ENCODE measurements at regions not wholly inside any gene's neighbourhood (a gene's known extent, or its start where the extent isn't known, plus 50 kb on each side); places are given as distances from the start of the nearest gene placed in this dataset.

DNA sequence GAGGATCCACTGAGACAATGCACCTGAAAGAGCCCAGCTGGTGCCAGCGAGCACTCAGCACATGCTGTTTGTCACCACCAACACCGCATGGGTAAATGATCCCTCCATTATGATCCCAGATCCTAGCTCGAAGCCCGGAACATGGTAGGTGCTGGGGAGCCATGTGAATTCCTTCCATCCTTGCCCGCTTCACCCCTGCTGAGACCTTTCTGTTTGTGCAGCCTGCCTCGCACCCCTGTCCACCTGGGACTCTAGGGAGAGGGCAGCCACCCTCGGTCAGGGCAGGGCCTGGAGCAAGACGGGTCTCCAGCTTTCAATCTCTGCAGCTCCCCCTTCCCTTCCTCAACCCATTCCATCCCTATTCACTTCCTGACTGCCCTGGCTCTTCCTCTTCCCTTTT, 116.2 kb upstream of the ALX4 start:
- Histone ChIP-seq H3K9me3 (ENCODE audit: control insufficient read depth in 1 of 2, insufficient read depth in 1 of 2, low read depth in 1 of 2, low read length in 2 of 2) (no peaks in the 10 kb centered on the region), H3K9me2 (ENCODE audit: insufficient read depth) (no peaks in the 10 kb centered on the region), H3K36me3 (ENCODE audit: control insufficient read depth in 1 of 2, insufficient read depth in 2 of 2, low read length in 2 of 2) (no peaks in the 10 kb centered on the region), H3K4me1 (ENCODE audit: control insufficient read depth in 1 of 2, insufficient read depth in 2 of 2, low read length in 2 of 2) (no peaks in the 10 kb centered on the region), H3K4me2 (ENCODE audit: low read length) (no peak overlapping the region), H2AFZ (ENCODE audit: low read depth, low read length, poor library complexity, severe bottlenecking) (no peak overlapping the region), H3K27ac (ENCODE audit: low read depth, low read length) (no peak overlapping the region), H3K27me3 (ENCODE audit: insufficient read depth, low read length) (peaks cover 18% of the 10 kb centered on the region; the same call in 1 of the 2 replicates), H4K20me1 (ENCODE audit: insufficient read depth) (no peaks in the 10 kb centered on the region), H3K9ac (ENCODE audit: low read length) (no peak overlapping the region), H3K4me3 (replicated peaks in 1 of 2; ENCODE audit: low read depth in 1 of 2, low read length in 2 of 2) (no peak overlapping the region), H3K79me2 (ENCODE audit: insufficient read depth, low read length) (no peaks in the 10 kb centered on the region)
- ChIA-PET CTCF (interaction anchor here (1.6 kb wide), 1 partner anchor 15 kb away, joined by 5 read pairs; no protein-coding TSS in a partner anchor), RAD21 (ENCODE audit: low non-redundant PET in 1 of 2, low total read pairs in 2 of 2, uncharacterized antibody in 2 of 2, unreplicated experiment in 2 of 2) (no interaction called here), POLR2A (no interaction called here)
- DNase-seq (ENCODE audit: low read depth, low spot score) = no peak
- no peak for ATAC-seq
- intact Hi-C loops (cut with micrococcal nuclease) = no loop called here
- BruUV-seq (replicated peaks) = no TSS peak
- TF ChIP-seq ZNF274 (IDR thresholded peaks at IDR 0.05; ENCODE audit: low read depth, low read length) (no peak), EZH2phosphoT487 (IDR thresholded peaks at IDR 0.05; ENCODE audit: borderline replicate concordance) (no peak), POLR2AphosphoS5 (IDR thresholded peaks at IDR 0.05; ENCODE audit: low read depth, low read length) (no peak)
- TF ChIP-seq, protein P1, sequence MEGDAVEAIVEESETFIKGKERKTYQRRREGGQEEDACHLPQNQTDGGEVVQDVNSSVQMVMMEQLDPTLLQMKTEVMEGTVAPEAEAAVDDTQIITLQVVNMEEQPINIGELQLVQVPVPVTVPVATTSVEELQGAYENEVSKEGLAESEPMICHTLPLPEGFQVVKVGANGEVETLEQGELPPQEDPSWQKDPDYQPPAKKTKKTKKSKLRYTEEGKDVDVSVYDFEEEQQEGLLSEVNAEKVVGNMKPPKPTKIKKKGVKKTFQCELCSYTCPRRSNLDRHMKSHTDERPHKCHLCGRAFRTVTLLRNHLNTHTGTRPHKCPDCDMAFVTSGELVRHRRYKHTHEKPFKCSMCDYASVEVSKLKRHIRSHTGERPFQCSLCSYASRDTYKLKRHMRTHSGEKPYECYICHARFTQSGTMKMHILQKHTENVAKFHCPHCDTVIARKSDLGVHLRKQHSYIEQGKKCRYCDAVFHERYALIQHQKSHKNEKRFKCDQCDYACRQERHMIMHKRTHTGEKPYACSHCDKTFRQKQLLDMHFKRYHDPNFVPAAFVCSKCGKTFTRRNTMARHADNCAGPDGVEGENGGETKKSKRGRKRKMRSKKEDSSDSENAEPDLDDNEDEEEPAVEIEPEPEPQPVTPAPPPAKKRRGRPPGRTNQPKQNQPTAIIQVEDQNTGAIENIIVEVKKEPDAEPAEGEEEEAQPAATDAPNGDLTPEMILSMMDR (IDR thresholded peaks at IDR 0.05 in 2 of 3, conservative IDR thresholded peaks at IDR 0.05 in 1 of 3; ENCODE audit: borderline replicate concordance in 1 of 3, insufficient read depth in 1 of 3, low read depth in 2 of 3, low read length in 2 of 3) = no peak

DNA sequence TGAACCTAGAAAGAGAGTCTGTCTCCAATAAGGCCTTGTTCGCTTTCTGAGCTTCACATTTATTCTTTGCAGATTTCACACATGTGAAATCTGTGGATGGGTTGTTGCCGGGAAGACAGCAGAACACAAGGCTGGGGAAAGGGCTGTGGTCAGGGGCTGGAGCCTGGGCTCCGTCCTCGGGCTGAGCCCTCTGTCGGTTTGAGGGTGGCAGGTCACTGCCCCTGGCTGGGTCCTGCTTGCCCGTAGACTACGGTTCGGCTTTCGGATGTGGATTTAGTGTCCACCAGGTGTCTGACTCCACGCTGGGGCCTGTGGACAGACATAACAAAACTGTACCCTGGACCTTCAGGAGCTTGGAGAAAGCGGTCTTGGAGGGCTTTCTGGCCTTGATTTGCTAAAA, 117.0 kb upstream of the ALX4 start:
- Histone ChIP-seq H3K79me2 (ENCODE audit: insufficient read depth, low read length) (no peaks in the 10 kb centered on the region), H3K9me2 (ENCODE audit: insufficient read depth) (no peaks in the 10 kb centered on the region), H3K4me3 (replicated peaks in 1 of 2; ENCODE audit: low read depth in 1 of 2, low read length in 2 of 2) (no peak overlapping the region), H4K20me1 (ENCODE audit: insufficient read depth) (no peaks in the 10 kb centered on the region), H3K9me3 (ENCODE audit: control insufficient read depth in 1 of 2, insufficient read depth in 1 of 2, low read depth in 1 of 2, low read length in 2 of 2) (no peaks in the 10 kb centered on the region), H3K4me1 (ENCODE audit: control insufficient read depth in 1 of 2, insufficient read depth in 2 of 2, low read length in 2 of 2) (no peaks in the 10 kb centered on the region), H3K27ac (ENCODE audit: low read depth, low read length) (no peak overlapping the region), H3K9ac (ENCODE audit: low read length) (no peak overlapping the region), H2AFZ (ENCODE audit: low read depth, low read length, poor library complexity, severe bottlenecking) (no peak overlapping the region), H3K27me3 (ENCODE audit: insufficient read depth, low read length) (peaks cover 20% of the 10 kb centered on the region), H3K4me2 (ENCODE audit: low read length) (no peak overlapping the region), H3K36me3 (ENCODE audit: control insufficient read depth in 1 of 2, insufficient read depth in 2 of 2, low read length in 2 of 2) (no peaks in the 10 kb centered on the region)
- POLR2A ChIA-PET = no interaction called here
- intact Hi-C loops (cut with micrococcal nuclease) = no loop called here
- no TSS peak for BruUV-seq (replicated peaks)
- no peak for DNase-seq (ENCODE audit: low read depth, low spot score)
- RAD21 ChIA-PET (ENCODE audit: low non-redundant PET in 1 of 2, low total read pairs in 2 of 2, uncharacterized antibody in 2 of 2, unreplicated experiment in 2 of 2) = no interaction called here
- CTCF ChIA-PET = interaction anchor here (0.9 to 1.6 kb wide), 3 partner anchors 14 to 20 kb away, joined by 3 to 5 read pairs (median 3); no protein-coding TSS in a partner anchor
- TF ChIP-seq JUND (IDR thresholded peaks at IDR 0.05) (no peak), ZNF274 (IDR thresholded peaks at IDR 0.05; ENCODE audit: low read depth, low read length) (no peak), TCF7L2 (IDR thresholded peaks at IDR 0.05; ENCODE audit: borderline replicate concordance, extremely low read depth, insufficient read depth, insufficient read length) (no peak), ZFX (IDR thresholded peaks at IDR 0.05) (no peak)
- TF ChIP-seq, protein P2, sequence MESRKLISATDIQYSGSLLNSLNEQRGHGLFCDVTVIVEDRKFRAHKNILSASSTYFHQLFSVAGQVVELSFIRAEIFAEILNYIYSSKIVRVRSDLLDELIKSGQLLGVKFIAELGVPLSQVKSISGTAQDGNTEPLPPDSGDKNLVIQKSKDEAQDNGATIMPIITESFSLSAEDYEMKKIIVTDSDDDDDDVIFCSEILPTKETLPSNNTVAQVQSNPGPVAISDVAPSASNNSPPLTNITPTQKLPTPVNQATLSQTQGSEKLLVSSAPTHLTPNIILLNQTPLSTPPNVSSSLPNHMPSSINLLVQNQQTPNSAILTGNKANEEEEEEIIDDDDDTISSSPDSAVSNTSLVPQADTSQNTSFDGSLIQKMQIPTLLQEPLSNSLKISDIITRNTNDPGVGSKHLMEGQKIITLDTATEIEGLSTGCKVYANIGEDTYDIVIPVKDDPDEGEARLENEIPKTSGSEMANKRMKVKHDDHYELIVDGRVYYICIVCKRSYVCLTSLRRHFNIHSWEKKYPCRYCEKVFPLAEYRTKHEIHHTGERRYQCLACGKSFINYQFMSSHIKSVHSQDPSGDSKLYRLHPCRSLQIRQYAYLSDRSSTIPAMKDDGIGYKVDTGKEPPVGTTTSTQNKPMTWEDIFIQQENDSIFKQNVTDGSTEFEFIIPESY (IDR thresholded peaks at IDR 0.05; ENCODE audit: extremely low read depth, insufficient replicate concordance, low read length) = no peak
- TF ChIP-seq, protein P3, sequence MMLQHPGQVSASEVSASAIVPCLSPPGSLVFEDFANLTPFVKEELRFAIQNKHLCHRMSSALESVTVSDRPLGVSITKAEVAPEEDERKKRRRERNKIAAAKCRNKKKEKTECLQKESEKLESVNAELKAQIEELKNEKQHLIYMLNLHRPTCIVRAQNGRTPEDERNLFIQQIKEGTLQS (IDR thresholded peaks at IDR 0.05) = no peak
- no peak for ATAC-seq

All from HCT116 (cell line).